HAP-1 (cell line): ENCODE measurements at regions not wholly inside any gene's neighbourhood (a gene's known extent, or its start where the extent isn't known, plus 50 kb on each side); places are given as distances from the start of the nearest gene placed in this dataset.

Experiments used
- DNase-seq, 2 experiments: peaks; one replicate each; pipeline ENCODE4 v3.0.0-alpha.2; 2016 to 2020; ENCODE audit warnings: low spot score in 2 of 2
- H3K27me3 ChIP-seq: fragments of 250-450 bp; sonication (Bioruptor Pico); 2 replicates; pipeline ENCODE4 v1.5.1; 2020; ENCODE audit warnings: low read depth, mild to moderate bottlenecking, moderate library complexity
- H3K36me3 ChIP-seq: fragments of 250-450 bp; sonication (Bioruptor Pico); replicated peaks from 2 replicates; pipeline ENCODE4 v1.5.1; 2020; ENCODE audit warnings: mild to moderate bottlenecking
- H3K4me1 ChIP-seq: fragments of 250-450 bp; sonication (Bioruptor Pico); 2 replicates; pipeline ENCODE4 v1.5.1; 2020; ENCODE audit warnings: mild to moderate bottlenecking
- H3K4me3 ChIP-seq: fragments of 250-450 bp; sonication (Bioruptor Pico); 2 replicates; pipeline ENCODE4 v1.5.1; 2020; ENCODE audit warnings: mild to moderate bottlenecking, moderate library complexity
- H3K9me3 ChIP-seq: fragments of 250-450 bp; sonication (Bioruptor Pico); 2 replicates; pipeline ENCODE4 v1.5.1; 2020; ENCODE audit warnings: mild to moderate bottlenecking, moderate library complexity
- in situ Hi-C: fragments of 300-500 bp; cut with MboI; formaldehyde crosslinking; loops from 3 replicates; pipeline ENCODE4 v1.14.3; 2020; ENCODE audit warnings: low sequenced_read_pairs, inconsistent platforms, mixed read lengths

- H3K9me3 ChIP-seq = no peaks in the 10 kb centered on the region
- DNase-seq = no peak
- no peaks in the 10 kb centered on the region for H3K36me3 ChIP-seq
- H3K27me3 ChIP-seq = no peaks in the 10 kb centered on the region
- H3K4me1 ChIP-seq = no peaks in the 10 kb centered on the region
- H3K4me3 ChIP-seq = no peak overlapping the region
- in situ Hi-C loops = no loop called here
These were observed 107.0 kb upstream of the PTPRM start for GRCh38 chr18:7459851-7460770.

DNA sequence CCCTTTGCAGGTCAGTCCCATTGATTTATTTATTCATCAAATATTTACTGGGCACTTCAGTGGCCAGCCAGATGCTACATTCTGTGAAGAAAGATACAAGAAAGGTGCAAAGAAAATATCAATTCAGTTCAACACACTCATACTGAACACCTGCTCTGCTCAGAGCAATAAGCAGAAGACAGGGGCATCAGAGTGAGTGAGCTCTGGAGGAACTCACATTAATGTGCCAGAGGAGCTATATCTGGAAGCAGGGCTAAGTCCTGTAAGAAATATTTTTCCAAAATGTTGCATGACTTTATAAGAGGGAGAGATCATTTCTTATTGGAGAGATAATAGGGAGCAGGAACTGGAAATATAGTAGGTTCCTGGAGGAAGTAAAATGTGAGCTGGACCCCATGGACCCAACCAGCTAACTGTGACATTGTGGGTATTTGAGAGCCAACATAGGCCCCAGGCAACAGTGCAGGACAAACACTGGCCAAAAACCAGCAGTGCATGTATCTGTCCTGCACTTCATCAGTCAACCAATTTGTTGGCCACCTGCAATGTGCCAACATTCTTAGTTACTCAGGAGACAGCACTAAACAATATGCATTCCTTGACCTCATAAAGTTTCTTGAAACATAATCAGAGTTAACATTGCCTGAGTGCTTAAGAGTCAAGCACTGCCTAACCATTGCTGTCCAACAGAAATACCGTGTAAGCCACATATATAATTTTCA lies 102.7 kb upstream of the PTPRM start:
- Histone ChIP-seq H3K9me3 (no peaks in the 10 kb centered on the region), H3K4me3 (no peak overlapping the region), H3K36me3 (no peaks in the 10 kb centered on the region), H3K4me1 (no peaks in the 10 kb centered on the region), H3K27me3 (no peaks in the 10 kb centered on the region)
- no peak for DNase-seq
- in situ Hi-C loops = no loop called here

DNA sequence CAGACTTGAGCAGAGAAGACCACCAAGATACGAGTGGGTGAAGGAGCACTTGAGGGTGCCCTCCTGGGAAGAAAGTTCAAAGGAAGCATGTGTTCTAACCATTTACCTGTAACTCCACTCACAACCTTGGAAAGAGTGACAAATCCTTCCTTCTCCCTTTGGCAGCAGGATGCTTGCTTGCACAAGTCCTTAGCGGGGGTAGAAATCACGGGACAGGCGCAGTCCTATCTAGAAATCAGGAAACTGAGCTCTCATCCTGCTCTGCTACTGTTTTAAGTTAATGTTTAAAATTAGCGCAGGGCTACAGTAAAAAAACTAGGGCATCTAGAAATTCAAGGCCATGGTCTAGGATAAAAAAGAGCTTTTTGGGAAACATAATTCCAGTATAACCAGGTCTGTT lies 100.9 kb upstream of the PTPRM start:
- in situ Hi-C loops = no loop called here
- Histone ChIP-seq H3K4me3 (no peak overlapping the region), H3K9me3 (no peaks in the 10 kb centered on the region), H3K27me3 (no peaks in the 10 kb centered on the region), H3K36me3 (no peaks in the 10 kb centered on the region), H3K4me1 (no peaks in the 10 kb centered on the region)
- no peak for DNase-seq

- in situ Hi-C loops = no loop called here
- Histone ChIP-seq H3K27me3 (no peaks in the 10 kb centered on the region), H3K9me3 (no peaks in the 10 kb centered on the region), H3K4me3 (no peak overlapping the region), H3K36me3 (no peaks in the 10 kb centered on the region), H3K4me1 (no peaks in the 10 kb centered on the region)
- DNase-seq = no peak
These were observed 99.2 kb upstream of the PTPRM start for GRCh38 chr18:7467708-7468466.

DNA sequence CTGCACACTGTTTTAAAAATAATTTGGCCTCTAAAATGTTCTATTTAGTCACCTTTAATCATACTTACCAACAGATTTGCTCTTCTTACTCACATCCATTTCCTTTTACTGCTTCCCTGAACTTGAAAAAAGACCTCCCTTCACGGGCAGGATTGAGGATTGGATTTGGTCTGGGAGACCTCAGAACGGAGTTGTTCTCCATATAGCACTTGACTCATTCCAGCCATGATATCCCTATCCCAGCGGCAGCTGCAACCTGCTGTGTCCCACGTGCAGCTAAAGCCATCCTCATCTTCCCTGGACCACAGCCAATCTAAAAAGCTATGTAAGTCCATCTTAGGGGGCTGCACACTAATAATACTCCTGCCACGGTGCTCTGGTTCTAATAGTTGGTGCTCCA lies 97.0 kb upstream of the PTPRM start:
- Histone ChIP-seq H3K36me3 (no peaks in the 10 kb centered on the region), H3K27me3 (no peaks in the 10 kb centered on the region), H3K9me3 (no peaks in the 10 kb centered on the region), H3K4me1 (no peaks in the 10 kb centered on the region), H3K4me3 (no peak overlapping the region)
- DNase-seq = no peak
- in situ Hi-C loops = no loop called here

- no peak for DNase-seq
- in situ Hi-C loops = no loop called here
These were observed 96.6 kb upstream of the PTPRM start for GRCh38 chr18:7470503-7470902.

DNA sequence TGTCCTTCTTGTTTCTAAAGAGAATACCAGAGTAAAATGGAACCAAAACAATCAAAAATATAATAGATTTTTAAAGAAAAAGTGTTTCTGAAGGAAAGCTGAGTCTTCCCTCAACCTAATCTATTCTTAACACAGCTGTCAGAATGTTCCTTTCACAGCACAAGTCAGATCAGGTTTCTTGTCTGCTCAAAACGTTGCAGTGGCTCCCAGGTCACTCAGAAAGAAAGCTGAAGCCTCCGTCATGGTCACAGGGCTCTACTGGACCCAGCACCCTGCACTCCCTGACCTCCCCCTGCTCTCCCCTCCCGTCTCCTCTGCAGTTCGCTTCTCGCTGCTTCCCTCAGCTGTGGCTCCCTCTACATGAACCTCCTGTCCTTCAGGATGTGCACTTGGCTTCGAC lies 90.7 kb upstream of the PTPRM start:
- DNase-seq = no peak
- Histone ChIP-seq H3K4me1 (no peaks in the 10 kb centered on the region), H3K36me3 (no peaks in the 10 kb centered on the region), H3K27me3 (no peaks in the 10 kb centered on the region), H3K4me3 (no peak overlapping the region), H3K9me3 (no peaks in the 10 kb centered on the region)
- in situ Hi-C loops = no loop called here

More at GRCh38 chr18:7470503-7470902, 96.6 kb upstream of the PTPRM start:
- H3K9me3 ChIP-seq = no peaks in the 10 kb centered on the region
- no peaks in the 10 kb centered on the region for H3K36me3 ChIP-seq
- H3K27me3 ChIP-seq = no peaks in the 10 kb centered on the region
- no peaks in the 10 kb centered on the region for H3K4me1 ChIP-seq
- no peak overlapping the region for H3K4me3 ChIP-seq

- no peak overlapping the region for H3K4me3 ChIP-seq
- no peaks in the 10 kb centered on the region for H3K27me3 ChIP-seq
- no peaks in the 10 kb centered on the region for H3K36me3 ChIP-seq
- no peaks in the 10 kb centered on the region for H3K4me1 ChIP-seq
- in situ Hi-C loops = no loop called here
- DNase-seq = no peak
- no peaks in the 10 kb centered on the region for H3K9me3 ChIP-seq
These were observed 87.4 kb upstream of the PTPRM start for GRCh38 chr18:7479756-7480155.

DNA sequence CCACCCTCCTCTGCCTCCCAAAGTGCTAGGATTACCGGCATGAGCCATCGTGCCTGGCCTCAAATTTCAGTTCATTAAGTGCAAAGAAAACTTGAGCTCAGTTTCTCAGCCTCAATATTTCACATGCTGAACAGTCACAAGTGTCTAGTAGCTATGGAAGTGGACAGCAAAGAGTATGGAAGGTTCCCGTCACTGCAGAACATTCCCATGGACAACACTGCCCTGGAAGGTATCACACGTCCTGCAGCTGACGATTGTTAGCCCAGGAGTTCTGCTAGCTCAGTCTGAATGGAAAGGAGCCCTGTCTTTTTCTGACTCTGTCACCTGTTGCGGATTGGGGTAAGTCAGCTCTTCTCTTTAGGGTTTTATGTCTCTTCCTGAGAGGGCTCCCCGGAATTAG lies 86.2 kb upstream of the PTPRM start:
- H3K9me3 ChIP-seq = no peaks in the 10 kb centered on the region
- H3K36me3 ChIP-seq = no peaks in the 10 kb centered on the region
- no peak for DNase-seq
- H3K4me1 ChIP-seq = no peaks in the 10 kb centered on the region
- no peak overlapping the region for H3K4me3 ChIP-seq
- in situ Hi-C loops = no loop called here
- H3K27me3 ChIP-seq = no peaks in the 10 kb centered on the region

DNA sequence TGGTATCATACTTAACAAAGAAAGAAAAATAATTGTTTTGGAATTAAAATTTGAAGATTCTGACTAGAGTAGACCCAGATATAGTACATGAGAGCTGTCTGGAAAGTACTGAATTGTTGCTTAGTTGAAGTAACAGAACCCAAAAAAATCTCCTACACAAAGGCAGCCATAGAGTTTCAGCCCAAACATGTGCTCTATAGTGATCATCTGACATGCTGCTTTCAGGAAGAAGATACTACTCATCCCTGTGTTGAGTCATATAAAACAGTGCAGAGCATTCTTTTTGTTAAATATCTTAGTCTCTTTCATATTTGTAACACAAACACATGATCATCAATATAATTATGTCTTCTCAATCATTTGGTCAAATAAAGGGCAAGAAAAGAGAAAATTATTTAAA lies 84.8 kb upstream of the PTPRM start:
- DNase-seq = no peak
- Histone ChIP-seq H3K4me3 (no peak overlapping the region), H3K36me3 (no peaks in the 10 kb centered on the region), H3K4me1 (no peaks in the 10 kb centered on the region), H3K9me3 (no peaks in the 10 kb centered on the region), H3K27me3 (no peaks in the 10 kb centered on the region)
- in situ Hi-C loops = no loop called here

GRCh38 chr18:7485616-7486015 lies 81.5 kb upstream of the PTPRM start:
- H3K4me3 ChIP-seq = no peak overlapping the region
- no peaks in the 10 kb centered on the region for H3K36me3 ChIP-seq
- no peaks in the 10 kb centered on the region for H3K27me3 ChIP-seq

DNA sequence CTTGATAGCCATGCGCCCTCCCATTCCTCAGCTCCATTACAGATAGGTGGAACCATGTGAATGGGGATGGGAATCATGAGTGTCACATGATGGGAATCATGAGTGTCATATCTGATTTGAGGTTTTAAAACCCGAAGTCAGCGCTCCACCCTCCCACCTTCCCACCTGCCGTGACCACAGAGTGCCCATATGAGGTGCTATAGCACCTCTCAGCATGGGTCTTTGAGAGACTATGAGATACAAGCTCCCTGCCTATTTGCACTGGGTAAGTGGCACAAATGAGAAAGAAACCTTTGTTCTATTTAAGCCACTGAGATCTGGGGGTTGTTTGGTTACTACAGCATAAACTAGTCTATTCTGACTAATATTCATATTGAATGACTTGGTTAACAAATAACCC lies 78.5 kb upstream of the PTPRM start:
- Histone ChIP-seq H3K9me3 (no peaks in the 10 kb centered on the region), H3K4me1 (no peaks in the 10 kb centered on the region), H3K4me3 (no peak overlapping the region), H3K27me3 (no peaks in the 10 kb centered on the region), H3K36me3 (no peaks in the 10 kb centered on the region)
- in situ Hi-C loops = no loop called here
- no peak for DNase-seq

More at GRCh38 chr18:7485616-7486015, 81.5 kb upstream of the PTPRM start:
- in situ Hi-C loops = no loop called here
- no peaks in the 10 kb centered on the region for H3K9me3 ChIP-seq
- no peaks in the 10 kb centered on the region for H3K4me1 ChIP-seq
- DNase-seq = no peak

- Histone ChIP-seq H3K9me3 (no peaks in the 10 kb centered on the region), H3K4me3 (no peak overlapping the region), H3K36me3 (no peaks in the 10 kb centered on the region), H3K27me3 (no peaks in the 10 kb centered on the region), H3K4me1 (no peaks in the 10 kb centered on the region)
- in situ Hi-C loops = no loop called here
- no peak for DNase-seq
These were observed 77.0 kb upstream of the PTPRM start for GRCh38 chr18:7490104-7490503.

DNA sequence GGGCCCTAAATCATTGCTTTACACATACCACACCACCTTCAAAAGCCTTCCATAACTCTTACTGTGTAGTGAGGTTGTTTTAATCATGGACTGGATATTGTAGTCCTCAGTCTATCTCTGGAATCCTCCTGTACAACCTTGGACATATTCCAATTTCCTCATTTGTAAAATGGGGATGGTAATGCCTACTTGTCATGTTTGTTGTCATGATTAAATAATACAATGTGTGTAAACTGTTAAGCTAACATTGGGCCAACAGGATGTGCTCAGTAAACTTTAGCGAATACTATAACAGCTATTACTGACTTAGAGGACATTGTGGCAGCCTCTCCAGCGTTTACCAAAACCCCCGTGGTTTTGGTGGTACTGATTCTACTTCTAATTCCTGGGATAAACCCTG lies 74.7 kb upstream of the PTPRM start:
- Histone ChIP-seq H3K36me3 (no peaks in the 10 kb centered on the region), H3K9me3 (no peaks in the 10 kb centered on the region), H3K27me3 (no peaks in the 10 kb centered on the region), H3K4me1 (no peaks in the 10 kb centered on the region), H3K4me3 (no peak overlapping the region)
- in situ Hi-C loops = no loop called here
- DNase-seq = no peak
